AML-193 (cell line): ENCODE measurements at regions not wholly inside any gene's neighbourhood (a gene's known extent, or its start where the extent isn't known, plus 50 kb on each side); places are given as distances from the start of the nearest gene placed in this dataset.

ENCODE experiments used
- DNase-seq, 2 experiments: peaks; one replicate each; lab custom pipeline; 2025; lab: John Stamatoyannopoulos, UW

GRCh38 chr4:129897111-129897510 lies 801.2 kb downstream of the C4orf33 start:
- no peak for DNase-seq

GRCh38 chr4:129899849-129900248 lies 803.9 kb downstream of the C4orf33 start:
- no peak for DNase-seq

DNA sequence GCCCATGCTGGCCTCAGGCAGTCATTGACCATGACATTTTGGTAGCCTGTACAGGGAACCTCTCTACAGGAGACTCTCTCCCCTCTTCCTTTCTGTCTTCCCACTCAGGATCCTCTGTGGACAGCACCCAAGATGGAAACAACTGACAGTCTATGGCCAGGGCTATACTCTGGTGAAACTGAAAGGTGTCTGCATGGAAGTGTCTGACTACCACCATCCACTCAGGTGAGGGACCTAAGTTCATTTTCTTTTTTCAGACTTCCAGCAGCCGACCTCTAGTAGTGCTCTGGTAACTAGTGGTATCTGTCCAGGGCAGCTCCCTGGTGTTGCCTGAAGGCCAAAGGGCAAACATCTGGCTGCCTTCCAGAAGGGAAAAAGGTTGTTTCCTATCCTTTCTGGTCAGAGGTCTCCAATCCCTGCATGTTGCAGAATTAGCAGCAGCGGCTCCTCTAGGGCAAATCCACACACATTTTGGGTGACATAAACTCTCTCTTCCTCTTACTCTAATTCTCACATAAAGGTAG lies 804.5 kb downstream of the C4orf33 start:
- no peak for DNase-seq

DNA sequence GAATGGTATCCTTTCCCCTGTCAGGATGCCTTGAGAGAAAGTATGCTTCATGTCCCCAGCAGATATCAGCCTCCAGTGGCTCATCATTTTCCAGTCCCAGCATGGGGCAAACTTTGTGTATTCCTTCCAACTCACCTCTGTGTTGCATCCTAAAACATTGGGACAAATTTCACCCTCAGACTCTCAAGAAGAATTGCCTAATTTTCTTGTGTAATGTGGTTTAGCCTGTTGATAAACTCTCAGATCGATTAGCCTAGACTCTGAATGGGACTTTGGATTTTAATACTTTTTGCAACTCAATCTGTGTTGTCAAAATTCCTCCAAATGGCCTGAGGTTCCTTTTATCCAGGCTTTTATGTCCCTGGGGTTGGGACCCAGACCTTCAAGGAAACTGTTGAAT lies 805.3 kb downstream of the C4orf33 start:
- no peak for DNase-seq

DNA sequence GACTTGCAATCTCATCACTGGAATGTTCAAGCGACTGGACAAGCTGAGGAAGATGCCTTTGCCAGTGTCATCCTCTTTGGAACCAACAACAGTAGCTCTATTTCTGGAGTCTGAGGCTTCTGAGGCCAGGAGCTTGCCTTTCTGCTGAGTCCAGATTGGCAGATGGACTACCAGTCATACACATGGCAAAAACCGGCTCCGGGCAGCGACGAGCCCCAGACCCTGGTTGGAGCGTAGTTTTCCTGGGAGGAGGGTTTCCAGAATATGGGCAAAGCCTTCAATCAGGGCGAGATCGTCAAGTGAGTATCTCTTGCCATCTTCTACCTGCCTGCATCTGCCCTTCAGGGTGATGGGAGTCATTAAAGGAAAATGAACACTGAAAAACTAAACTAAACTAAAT lies 807.9 kb downstream of the C4orf33 start:
- DNase-seq = no peak

DNA sequence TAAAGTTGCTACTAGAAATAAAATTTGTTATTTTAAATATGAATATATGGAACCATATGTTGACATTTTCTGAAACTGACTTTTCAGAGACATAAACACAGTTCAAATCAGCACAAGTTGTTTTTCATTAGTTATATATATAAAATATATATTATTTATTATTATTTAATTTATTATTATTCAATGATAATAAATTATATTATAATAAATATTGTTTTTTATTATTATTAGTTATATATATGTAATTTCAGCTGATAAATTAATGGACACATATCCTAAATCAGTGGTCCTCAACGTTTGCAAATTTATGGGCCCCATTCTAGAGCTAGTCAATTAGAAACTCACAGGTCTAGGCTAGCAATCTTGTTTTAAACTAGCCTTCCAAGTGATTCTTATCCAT lies 809.3 kb downstream of the C4orf33 start:
- no peak for DNase-seq

DNA sequence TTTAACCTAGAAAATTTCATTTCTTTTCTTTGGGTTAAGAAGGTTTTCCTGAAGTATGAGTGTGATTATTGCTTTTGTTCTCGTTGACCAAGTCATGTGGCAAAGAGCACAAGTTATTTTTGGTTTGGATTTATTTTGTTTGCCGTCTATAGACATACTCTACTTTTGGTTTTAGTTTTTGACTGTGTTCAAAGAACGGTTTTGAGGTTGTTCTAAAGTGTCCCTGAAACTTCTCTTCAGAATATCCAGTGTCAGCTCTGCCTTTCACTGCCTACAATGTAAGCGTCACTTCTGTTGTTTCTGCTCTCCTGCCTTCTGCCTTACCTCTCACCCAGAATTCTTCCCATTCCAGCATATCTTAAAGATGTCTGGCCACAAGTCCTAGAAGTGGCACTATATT lies 812.2 kb downstream of the C4orf33 start:
- no peak for DNase-seq

GRCh38 chr4:129916991-129917390 lies 821.0 kb downstream of the C4orf33 start:
- DNase-seq = no peak

GRCh38 chr4:129917651-129918050 lies 821.7 kb downstream of the C4orf33 start:
- no peak for DNase-seq

- DNase-seq = peak; percentile 77
Measured at GRCh38 chr4:129926936-129927335, 831.0 kb downstream of the C4orf33 start.

DNA sequence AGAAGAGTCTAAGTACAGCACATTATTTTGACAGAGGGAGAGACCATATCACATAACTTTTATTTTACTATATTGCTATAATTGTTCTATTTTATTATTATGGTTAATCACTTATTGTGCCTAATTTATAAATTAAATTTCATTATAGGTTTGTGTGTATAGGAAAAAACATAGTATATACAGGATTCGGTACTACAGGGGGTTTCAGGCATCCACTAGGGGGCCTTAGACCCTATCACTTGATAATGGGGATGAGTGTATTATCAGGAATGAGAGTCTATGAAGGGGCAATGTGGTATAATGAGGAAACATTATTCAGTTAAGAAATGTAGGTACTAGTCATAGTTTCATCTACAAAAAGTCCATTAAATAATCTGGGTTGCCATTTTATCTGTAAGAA lies 833.1 kb downstream of the C4orf33 start:
- DNase-seq = no peak

GRCh38 chr4:129929984-129930383 lies 834.0 kb downstream of the C4orf33 start:
- no peak for DNase-seq

DNA sequence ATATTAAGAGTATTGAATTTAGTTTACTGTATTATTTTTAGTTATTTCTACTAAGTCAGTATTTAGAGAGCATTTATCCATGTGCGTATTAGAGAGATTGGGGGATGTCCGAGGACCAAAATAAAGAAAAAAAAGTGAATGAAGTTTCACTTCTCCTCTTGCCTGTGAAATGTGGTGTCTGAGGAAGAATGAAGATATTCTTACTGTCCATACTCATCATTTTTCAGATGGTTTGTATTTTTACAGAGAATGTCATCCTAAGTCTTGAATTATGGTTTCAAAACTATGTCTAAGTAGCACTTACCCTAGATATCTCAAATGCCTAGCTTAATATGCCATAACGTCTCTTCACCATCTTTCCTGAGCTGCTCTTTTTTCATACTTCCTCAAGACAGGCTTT lies 854.3 kb downstream of the C4orf33 start:
- no peak for DNase-seq

DNA sequence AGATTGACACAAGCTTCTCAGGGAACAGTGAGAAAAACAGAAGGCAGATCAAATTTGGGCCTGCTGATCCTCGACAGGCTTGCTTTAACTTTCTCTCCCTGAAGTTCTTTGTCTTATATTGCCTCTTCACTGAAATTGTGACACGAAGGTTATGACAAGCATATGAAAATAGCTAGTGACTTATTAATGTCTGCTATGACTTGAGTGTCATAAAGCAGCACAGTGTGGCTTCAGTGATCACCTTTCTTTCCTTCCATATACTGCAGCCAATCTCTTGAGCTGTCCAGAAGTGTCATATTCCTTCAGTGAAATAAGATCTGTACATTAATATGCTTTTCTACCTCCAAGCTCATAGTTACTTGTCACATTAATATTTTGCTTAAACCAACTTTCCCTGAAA lies 870.2 kb downstream of the C4orf33 start:
- no peak for DNase-seq

DNA sequence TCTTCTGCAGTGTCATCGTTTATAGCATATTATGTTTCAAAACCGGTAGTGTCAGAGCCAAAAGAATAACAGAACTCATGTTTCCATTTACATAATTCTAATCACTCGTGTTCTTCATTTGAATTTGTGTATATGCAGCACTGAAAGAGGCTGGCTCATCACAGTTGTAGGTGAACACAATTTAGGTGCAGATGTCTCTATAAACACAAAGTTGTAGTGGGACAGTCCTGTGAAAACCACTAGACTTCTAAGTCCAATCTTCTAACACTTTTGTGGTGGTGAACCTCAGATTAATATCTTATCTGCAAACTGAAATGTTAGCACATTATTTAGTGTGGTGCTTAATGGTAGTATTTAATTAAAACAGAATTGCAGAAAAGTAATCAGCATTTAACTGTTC lies 872.4 kb downstream of the C4orf33 start:
- DNase-seq = no peak

DNA sequence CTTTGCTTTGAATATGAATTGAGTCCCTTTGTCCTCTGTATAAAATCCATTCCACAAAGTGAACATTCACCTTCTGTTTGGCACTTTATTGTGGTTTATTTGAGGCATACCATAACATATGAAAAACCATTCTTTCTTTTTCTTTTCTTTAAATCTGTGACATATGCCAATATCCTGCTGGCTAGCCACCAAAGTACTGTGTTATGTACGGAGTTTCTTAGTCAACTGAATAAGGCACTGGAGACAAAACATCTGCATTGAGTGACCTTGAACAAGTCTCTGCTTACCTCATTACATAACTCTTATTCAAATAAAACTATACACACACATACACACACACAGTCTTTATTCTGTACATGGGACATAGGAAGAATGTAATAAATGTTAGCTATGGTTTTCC lies 872.8 kb downstream of the C4orf33 start:
- no peak for DNase-seq

- no peak for DNase-seq
Measured at GRCh38 chr4:129970801-129971200, 874.8 kb downstream of the C4orf33 start.

- no peak for DNase-seq
Measured at GRCh38 chr4:129971419-129971818, 875.5 kb downstream of the C4orf33 start.

- no peak for DNase-seq
Measured at GRCh38 chr4:129972257-129972656, 876.3 kb downstream of the C4orf33 start.

GRCh38 chr4:129974730-129975129 lies 878.8 kb downstream of the C4orf33 start:
- DNase-seq = no peak

DNA sequence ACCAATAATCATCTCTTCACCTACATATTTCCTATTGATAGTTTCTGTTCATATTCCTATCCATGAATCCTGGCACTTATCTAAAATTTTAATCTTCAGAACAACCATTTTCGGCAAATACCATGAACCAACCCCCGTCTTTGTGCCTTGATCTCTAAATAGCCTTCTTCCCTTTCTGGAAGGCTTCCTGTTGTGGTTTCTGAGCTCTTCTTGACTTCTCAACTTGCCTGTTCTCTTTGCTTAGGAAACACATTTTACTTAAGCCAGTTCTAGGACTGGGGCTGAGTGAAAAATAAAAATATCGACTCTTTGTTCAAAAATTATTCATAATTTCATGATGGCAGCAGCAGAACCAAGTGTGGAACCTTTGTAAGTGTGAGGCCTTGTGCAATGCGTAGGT lies 882.4 kb downstream of the C4orf33 start:
- DNase-seq = no peak

- no peak for DNase-seq
Measured at GRCh38 chr4:129988957-129989356, 893.0 kb downstream of the C4orf33 start.

DNA sequence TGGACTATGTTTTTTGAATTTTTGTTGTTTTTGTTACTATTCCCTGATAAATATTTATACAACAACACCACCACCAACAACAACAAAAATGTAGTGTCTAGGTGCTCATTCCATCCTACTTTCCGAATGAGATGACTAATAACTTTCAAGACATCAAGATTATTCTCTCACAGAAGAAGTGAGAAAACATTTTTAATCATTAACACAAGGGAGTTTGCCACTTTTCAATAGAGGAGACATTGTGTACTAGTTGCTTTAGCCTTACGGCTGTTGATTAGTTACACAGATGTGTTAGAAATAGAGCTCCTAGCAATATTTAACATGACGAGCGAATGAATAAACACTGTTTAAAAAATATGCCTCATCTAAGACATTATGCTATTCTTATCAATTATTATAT lies 898.8 kb downstream of the C4orf33 start:
- no peak for DNase-seq

DNA sequence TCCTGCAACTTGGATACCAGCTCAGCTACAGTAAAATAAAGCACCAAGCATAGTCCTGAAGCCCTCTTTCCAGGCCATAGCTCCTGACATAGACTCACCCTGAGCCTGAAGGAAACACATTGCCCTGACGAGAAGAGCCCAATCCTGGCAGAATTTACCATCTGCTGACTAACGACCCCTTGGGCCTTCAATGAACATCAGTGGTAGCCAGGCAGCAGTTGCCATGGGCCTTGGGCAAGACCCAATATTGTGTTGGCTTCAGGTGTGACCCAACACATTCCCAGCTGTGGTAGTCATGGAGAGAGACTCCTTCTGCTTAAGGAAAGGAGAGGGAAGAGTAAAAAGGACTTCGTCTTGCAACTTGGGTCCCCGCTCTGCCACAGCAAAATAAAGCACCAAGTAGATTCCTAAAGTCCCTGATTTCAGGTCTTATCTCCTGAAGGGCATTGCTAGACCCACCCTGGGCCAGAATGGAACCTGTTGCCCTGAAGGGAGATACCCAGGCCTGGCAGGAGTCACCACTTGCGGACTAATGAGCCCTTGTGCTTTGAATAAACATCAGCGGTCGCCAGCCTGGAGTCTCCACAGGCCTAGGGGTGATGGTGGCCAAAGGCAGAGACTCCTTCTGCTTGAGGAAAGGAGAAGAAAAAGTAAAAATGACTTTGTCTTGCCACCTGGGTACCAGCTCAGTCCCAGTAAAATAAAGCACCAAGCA lies 902.6 kb downstream of the C4orf33 start:
- no peak for DNase-seq
